Activated naive CD4-positive, alpha-beta T cell treated with anti-CD3 and anti-CD28 coated beads, Interleukin-2, amount 50 U/mL, for 24 hours (primary cell): ENCODE measurements at regions not wholly inside any gene's neighbourhood (a gene's known extent, or its start where the extent isn't known, plus 50 kb on each side); places are given as distances from the start of the nearest gene placed in this dataset.
A peak's percentile ranks its signal among the peaks of the same experiment; 100 is the strongest.
"Not testable (repeated sequence)": the region's sequence is repeated elsewhere in the genome, so short reads cannot be mapped to it uniquely, and the experiment has no call there.

Source experiments
- H3K27ac Mint-ChIP-seq: one replicate; pipeline ENCODE4 v1.8.0; 2021; ENCODE audit warnings: mild to moderate bottlenecking, mixed read lengths
- H3K27me3 Mint-ChIP-seq: one replicate; pipeline ENCODE4 v1.8.0; 2021; ENCODE audit warnings: mixed read lengths
- H3K36me3 Mint-ChIP-seq: one replicate; pipeline ENCODE4 v1.8.0; 2021; ENCODE audit warnings: mixed read lengths
- H3K4me1 Mint-ChIP-seq: one replicate; pipeline ENCODE4 v1.8.0; 2021; ENCODE audit warnings: mixed read lengths
- H3K4me3 Mint-ChIP-seq: one replicate; pipeline ENCODE4 v1.8.0; 2021; ENCODE audit warnings: mild to moderate bottlenecking, mixed read lengths
- H3K9me3 Mint-ChIP-seq: one replicate; pipeline ENCODE4 v1.8.0; 2021; ENCODE audit warnings: mixed read lengths

DNA sequence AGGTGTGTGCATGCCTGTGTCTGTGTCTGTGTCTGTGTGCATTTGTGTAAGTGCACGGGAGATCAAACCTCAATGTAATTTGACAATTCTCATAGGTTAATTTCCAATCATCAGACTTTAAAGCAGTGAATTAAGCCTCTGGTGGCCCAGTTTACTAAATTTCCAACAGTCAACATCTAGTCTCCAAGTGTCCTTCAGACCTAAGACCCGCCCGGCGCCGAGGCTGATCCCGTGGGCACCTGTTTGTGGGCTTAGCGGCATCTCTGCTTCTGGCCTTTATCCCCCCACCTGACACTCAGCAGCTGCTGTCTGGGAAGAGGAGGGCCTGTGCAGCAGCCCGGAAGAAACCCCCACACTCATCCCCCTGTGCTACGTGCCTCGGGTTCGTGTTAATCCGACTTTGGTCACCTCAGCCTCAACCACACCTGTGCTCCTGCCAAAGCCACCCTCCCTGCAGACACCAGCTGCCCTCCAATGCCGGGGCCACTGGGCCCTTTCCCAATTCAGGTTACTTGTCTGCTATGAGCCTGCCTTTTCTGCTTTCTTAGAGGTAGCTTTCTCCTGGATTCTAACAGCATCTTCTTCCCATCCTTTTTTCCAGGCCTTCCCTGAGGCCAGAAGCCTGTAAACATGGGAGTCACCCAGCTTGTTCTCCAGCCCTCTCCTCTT is 154.7 kb downstream of the ATP6V0E2 start:
- not testable (repeated sequence) for H3K27me3 Mint-ChIP-seq, H3K4me3 Mint-ChIP-seq

DNA sequence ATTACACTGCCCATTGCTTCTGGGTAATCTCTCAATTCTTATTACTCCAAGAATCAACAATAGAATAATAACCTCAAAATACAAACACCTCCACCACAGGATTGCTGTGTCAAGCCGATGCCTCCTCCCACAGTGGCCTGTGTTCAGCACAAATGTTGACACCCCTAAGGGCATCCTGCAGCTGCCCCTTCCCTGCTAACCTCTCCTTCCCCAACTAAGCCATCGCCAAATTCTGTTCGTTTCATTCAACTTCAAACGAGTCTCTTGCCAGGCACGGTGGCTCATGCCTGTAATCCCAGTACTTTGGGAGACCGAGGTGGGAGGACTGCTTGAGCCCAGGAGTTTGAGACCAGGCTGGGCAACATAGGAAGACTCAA is 155.2 kb downstream of the ATP6V0E2 start:
- not testable (repeated sequence) for H3K9me3 Mint-ChIP-seq, H3K36me3 Mint-ChIP-seq, H3K4me3 Mint-ChIP-seq, H3K4me1 Mint-ChIP-seq, H3K27ac Mint-ChIP-seq, H3K27me3 Mint-ChIP-seq

More for the DNA sequence above, 154.7 kb downstream of the ATP6V0E2 start:
- H3K36me3 Mint-ChIP-seq, H3K4me1 Mint-ChIP-seq, H3K9me3 Mint-ChIP-seq, H3K27ac Mint-ChIP-seq: not testable (repeated sequence)

DNA sequence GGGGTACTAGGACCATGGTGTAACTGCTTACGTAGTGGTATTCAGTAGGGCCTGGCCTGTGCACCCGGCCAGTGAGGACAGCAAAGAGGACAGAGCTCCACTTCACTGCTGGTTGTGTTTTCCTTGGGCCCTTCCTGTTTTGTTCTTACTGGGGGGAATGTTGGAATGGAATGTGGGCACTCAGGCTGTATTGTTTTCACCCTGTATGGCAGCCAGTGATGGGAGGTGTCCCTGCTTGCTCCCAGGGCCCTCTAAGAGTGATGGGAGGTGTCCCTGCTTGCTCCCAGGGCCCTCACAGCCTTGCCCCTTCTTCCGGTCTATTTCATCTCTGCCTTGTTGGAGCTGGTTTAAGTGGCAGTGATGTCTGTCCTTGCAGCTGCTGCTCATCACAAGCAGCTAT is 158.0 kb downstream of the ATP6V0E2 start:
- not testable (repeated sequence) for H3K4me3 Mint-ChIP-seq, H3K9me3 Mint-ChIP-seq, H3K27ac Mint-ChIP-seq, H3K4me1 Mint-ChIP-seq, H3K36me3 Mint-ChIP-seq, H3K27me3 Mint-ChIP-seq

DNA sequence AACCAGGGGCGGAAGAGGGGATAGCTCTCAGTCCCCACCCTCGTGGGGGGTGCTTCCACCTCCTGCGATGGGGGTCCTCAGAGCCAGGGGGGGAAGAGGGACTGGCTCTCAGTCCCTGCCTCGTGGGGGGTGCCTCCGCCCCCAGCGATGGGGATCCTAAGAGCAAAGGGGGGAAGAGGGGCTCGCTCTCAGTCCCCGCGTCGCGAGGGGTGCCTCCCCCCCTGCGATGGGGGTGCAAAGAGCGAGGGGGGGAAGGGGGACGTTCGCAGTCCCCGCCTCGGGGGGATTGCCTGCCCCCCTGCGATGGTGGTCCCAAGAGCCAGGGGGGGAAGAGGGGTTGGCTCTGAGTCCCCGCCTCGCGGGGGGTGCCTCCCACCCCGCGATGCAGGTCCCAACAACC is 159.9 kb downstream of the ATP6V0E2 start:
- not testable (repeated sequence) for H3K9me3 Mint-ChIP-seq, H3K4me1 Mint-ChIP-seq, H3K27me3 Mint-ChIP-seq, H3K27ac Mint-ChIP-seq, H3K4me3 Mint-ChIP-seq, H3K36me3 Mint-ChIP-seq

DNA sequence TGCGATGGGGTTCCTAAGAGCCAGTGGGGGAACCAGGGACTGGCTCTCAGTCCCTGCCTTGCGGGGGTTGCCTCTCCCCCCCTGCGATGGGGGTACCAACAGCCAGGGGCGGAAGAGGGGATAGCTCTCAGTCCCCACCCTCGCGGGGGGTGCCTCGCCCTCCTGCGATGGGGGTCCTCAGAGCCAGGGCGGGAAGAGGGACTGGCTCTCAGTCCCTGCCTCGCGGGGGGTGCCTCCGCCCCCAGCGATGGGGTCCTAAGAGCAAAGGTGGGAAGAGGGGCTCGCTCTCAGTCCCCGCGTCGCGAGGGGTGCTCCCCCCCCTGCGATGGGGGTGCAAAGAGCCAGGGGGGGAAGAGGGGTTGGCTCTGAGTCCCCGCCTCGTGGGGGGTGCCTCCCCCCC is 162.0 kb downstream of the ATP6V0E2 start:
- H3K36me3 Mint-ChIP-seq, H3K4me1 Mint-ChIP-seq, H3K9me3 Mint-ChIP-seq, H3K4me3 Mint-ChIP-seq, H3K27me3 Mint-ChIP-seq, H3K27ac Mint-ChIP-seq: not testable (repeated sequence)

DNA sequence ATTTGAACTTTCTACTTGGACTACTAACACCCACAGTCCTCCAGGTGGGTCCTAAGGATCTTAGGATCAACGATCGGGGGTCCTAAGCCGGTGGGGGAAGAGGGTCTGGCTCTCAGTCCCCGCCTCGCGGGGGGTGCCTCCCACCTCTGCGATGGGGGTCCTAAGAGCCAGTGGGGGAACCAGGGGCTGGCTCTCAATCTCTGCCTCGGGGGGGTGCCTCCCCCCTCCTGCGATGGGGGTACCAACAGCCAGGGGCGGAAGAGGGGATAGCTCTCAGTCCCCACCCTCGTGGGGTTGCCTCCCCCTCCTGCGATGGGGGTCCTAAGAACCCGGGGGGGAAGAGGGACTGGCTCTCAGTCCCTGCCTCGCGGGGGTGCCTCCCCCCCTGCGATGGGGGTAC is 165.3 kb downstream of the ATP6V0E2 start:
- H3K27me3 Mint-ChIP-seq, H3K4me1 Mint-ChIP-seq, H3K4me3 Mint-ChIP-seq, H3K9me3 Mint-ChIP-seq, H3K36me3 Mint-ChIP-seq, H3K27ac Mint-ChIP-seq: not testable (repeated sequence)

DNA sequence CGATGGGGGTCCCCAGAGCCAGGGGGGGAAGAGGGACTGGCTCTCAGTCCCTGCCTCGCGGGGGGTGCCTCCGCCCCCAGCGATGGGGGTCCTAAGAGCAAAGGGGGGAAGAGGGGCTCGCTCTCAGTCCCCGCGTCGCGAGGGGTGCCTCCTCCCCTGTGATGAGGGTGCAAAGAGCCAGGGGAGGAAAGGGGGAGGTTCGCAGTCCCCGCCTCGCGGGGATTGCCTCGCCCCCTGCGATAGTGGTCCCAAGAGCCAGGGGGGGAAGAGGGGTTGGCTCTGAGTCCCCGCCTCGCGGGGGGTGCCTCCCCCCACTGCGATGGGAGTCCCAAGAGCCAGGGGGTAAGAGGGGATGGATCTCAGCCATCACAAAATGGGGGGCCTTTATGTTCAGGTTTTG is 168.5 kb downstream of the ATP6V0E2 start:
- H3K27me3 Mint-ChIP-seq, H3K27ac Mint-ChIP-seq, H3K4me3 Mint-ChIP-seq, H3K36me3 Mint-ChIP-seq, H3K9me3 Mint-ChIP-seq, H3K4me1 Mint-ChIP-seq: not testable (repeated sequence)

DNA sequence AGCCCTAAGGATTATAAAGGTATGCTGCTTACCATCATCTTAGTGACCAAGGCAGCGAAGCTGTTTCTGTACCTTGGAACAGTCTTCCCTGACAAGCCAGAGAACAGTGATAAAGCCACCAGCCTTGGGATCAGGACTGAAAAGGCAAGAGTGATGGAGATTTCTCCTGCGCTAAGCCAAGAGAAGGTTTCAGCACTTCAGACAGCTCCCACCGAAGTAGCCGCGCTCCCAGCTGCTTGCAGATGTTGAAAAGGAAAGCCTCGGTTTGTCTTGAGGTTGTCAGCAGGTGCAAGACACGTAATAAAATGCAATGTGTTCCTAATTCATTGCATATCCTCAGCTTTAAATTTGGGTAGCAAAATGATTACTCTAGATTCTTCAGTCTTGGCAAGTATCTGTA is 171.0 kb downstream of the ATP6V0E2 start:
- H3K9me3 Mint-ChIP-seq, H3K4me3 Mint-ChIP-seq, H3K27ac Mint-ChIP-seq, H3K36me3 Mint-ChIP-seq: not testable (repeated sequence)
- Mint-ChIP-seq H3K27me3 (peaks cover 14% of the 10 kb centered on the region), H3K4me1 (peaks cover 12% of the 10 kb centered on the region)

DNA sequence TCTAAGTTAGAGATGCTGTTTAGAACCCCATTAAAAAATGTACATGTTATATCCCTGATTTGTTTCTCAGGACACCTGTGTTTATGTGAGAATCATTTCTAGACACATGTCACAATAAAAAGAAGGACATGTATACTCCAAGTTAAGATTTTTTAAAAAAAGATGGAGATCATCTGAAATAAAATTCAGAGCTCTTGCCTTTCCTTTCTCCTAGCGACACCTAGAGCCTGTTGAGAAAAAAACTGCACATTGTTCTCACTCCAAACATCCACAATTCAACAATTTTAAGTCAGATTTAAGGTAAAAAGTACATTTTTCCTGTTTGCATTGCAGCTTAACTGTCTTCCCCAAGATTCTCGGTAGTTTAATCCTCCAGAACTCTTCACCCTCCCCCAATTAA is 171.8 kb downstream of the ATP6V0E2 start:
- H3K4me3 Mint-ChIP-seq, H3K9me3 Mint-ChIP-seq, H3K27ac Mint-ChIP-seq, H3K36me3 Mint-ChIP-seq: not testable (repeated sequence)
- Mint-ChIP-seq H3K4me1 (peaks cover 17% of the 10 kb centered on the region), H3K27me3 (peaks cover 16% of the 10 kb centered on the region)

DNA sequence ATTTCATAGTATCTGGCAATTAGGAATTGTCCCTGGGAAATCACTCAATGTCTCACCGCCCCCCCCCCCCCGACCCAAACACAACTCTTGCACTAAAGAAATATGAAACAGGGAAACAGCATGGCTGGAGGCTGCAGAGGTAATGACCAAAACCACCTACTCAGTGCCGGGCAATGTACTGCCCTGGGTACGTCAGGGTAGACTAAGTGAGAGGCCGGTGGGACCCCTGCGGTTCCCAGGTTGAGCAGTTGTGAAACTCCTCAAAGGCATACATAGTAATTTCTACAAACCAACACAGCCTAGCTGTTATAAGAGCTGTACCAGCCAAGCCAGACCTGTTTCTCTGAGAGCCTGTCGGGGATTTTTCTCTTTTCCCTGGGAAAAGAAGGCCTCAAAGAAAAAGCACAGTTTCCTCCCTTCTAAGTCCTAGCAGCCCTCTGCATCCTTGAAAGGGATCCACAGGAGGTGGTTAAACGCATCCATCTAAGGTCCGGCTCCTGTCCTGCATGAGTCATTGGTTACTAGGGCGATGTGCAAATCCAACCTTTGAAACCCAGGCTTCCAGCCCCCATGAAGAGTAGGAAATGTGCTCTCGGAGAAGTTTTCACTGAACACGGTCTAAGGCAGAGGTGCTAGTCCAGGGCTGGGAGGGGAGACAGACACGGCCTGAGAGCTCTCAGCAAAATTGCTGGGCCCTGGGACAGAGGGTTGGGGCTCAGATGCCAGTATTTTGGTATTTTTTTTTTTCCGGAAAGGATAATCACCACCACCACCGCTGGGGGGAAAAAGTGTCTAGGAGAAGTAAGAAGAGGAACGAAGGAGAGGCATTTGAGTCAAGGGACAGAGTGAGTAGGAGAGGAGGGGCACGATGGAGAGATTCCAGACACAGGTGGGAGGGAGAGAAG is 172.8 kb downstream of the ATP6V0E2 start:
- H3K36me3 Mint-ChIP-seq, H3K9me3 Mint-ChIP-seq, H3K27ac Mint-ChIP-seq: not testable (repeated sequence)
- Mint-ChIP-seq H3K4me1 (peaks cover 17% of the 10 kb centered on the region), H3K4me3 (peak overlapping the region; percentile 68), H3K27me3 (peaks cover 16% of the 10 kb centered on the region)

DNA sequence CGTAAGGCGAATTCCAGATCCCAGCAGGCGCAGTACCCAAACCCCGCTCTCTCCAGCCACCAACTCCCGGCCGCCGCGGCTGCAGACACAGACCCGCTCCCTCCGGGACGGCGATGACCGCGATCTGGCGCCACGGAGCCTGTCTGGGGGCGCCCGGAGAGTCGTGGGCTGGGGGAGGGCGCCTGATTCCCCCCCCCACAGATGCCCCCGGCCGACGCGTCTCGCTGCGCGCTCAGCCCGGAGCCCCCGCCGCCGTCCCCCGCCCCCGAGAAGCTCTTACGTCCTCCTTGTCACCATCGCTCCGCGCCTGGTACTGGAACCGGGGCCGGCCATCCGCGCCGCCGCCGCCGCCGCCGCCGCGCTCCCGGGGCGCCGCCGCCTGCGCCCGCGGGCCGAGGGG is 173.6 kb downstream of the ATP6V0E2 start:
- not testable (repeated sequence) for H3K27ac Mint-ChIP-seq, H3K36me3 Mint-ChIP-seq, H3K9me3 Mint-ChIP-seq
- H3K4me3 Mint-ChIP-seq, result peak overlapping the region; percentile 68
- H3K27me3 Mint-ChIP-seq, result peaks cover 16% of the 10 kb centered on the region
- H3K4me1 Mint-ChIP-seq, result peaks cover 20% of the 10 kb centered on the region

DNA sequence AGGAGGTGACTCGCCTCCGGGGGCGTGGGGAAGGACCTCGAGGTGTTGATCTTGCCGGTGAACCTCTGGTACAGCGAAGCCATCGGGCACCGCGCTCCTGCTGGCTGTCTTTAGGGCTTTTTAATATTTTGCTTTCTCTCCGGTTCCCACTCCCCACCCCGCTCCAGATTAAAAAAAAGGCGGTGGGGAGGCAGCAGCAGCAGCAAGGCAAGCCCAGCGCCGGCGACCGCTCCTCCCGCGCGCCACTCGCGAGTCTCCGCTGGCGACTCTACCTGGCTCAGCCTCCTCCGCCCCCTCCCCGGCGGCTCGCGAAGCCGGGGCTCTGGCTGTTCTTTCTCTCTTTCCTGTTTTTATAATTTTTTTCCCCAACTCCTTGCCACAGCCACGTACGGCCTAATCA is 174.0 kb downstream of the ATP6V0E2 start:
- H3K27me3 Mint-ChIP-seq, result peaks cover 16% of the 10 kb centered on the region
- not testable (repeated sequence) for H3K27ac Mint-ChIP-seq, H3K9me3 Mint-ChIP-seq, H3K36me3 Mint-ChIP-seq
- peaks cover 20% of the 10 kb centered on the region for H3K4me1 Mint-ChIP-seq
- peak overlapping the region; percentile 76 for H3K4me3 Mint-ChIP-seq

DNA sequence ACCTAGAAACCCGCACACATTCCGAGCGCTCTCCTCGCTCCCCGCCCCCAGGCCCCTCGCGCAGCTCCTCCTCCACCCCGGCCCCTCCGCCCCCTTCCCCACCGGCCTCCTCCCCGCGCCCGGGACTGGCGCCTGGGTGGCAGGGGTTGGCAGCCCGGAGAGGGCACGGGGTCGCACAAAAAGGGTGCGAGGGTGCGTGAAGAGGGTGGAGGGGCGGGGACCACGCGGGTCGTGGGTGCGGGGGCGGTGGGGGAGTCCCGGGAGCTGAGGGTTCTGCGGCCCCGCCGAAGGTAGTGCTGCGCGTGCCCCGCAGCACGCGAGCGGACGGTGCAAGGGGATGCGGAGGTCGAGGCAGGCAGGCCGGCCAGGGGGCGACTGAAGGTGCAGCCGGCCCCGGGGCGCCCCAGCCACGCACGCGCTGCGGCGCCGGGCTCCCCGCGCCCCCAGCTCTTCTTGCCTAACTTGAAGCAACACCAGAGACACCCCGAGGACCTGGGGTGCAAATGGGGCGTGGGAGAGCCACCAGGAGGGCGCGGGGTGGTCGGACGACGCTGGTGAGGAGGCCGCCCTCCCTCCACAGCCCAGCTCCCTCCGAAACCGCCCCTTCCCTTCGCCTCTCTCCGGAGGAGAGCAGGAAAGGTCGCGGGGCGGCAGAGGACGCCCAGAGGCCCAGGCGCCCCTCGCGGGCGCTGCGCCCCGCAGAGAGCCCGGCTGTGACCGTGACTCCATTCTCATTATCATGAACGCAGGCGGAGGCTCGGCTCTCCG is 174.7 kb downstream of the ATP6V0E2 start:
- not testable (repeated sequence) for H3K9me3 Mint-ChIP-seq, H3K27ac Mint-ChIP-seq, H3K36me3 Mint-ChIP-seq
- Mint-ChIP-seq H3K4me3 (peak overlapping the region; percentile 76), H3K27me3 (peaks cover 16% of the 10 kb centered on the region), H3K4me1 (peaks cover 20% of the 10 kb centered on the region)

DNA sequence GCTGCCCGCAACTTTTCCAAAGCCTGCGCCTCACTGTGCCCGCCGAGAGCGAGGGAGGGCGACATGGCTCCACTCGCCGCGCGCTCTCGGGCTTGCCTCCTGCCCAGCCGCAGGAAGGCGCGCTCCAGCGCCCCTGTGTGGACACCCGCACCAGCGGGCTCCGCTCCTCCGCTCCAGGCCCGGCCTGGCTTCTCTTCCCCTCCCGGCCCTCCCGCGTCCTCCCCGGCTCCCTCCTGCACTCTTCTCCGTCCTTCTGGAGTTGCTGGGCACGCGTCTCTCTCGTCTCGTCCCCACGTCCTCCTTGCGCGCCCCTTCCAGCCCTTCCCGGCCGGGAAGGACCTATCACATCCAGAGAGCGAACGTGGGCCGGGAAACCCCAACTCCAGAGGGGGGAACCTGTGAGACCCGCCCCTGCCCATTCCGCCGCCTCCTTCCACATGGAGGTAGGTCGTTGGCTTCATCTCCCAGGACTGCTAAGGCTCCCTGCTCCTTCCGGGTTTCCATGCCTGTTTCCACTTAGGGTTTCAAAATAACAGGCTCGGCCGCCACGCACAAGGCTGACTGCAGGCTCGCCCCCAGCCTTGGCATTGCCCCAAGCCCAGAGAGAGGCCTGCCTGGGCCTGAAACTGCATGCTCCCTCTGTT is 175.4 kb downstream of the ATP6V0E2 start:
- Mint-ChIP-seq H3K27ac (peak overlapping the region; percentile 65), H3K4me3 (peak overlapping the region; percentile 79), H3K4me1 (peaks cover 20% of the 10 kb centered on the region), H3K27me3 (peaks cover 13% of the 10 kb centered on the region)
- not testable (repeated sequence) for H3K9me3 Mint-ChIP-seq, H3K36me3 Mint-ChIP-seq

DNA sequence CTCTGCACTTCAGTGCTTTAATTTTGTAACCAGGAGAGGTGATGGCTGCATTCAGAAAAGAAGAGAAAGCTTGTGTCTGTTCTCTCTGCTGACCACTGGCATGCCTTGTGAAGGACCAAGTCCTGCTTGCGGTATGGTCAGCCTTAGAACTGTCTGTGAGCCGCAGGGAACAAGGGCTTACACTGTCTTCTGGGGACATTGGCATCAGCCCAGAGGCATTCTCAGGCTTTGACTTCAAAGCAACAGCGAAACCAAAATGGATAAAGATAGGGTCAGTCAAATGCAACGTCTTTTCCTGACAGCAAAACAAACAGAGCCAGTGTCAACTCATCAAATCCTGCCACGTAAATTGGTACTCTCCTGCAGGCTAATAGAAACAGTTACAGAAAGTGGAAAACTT is 179.6 kb downstream of the ATP6V0E2 start:
- H3K4me3 Mint-ChIP-seq, H3K9me3 Mint-ChIP-seq, H3K27ac Mint-ChIP-seq, H3K27me3 Mint-ChIP-seq, H3K36me3 Mint-ChIP-seq: not testable (repeated sequence)
- H3K4me1 Mint-ChIP-seq, result peaks cover 16% of the 10 kb centered on the region

DNA sequence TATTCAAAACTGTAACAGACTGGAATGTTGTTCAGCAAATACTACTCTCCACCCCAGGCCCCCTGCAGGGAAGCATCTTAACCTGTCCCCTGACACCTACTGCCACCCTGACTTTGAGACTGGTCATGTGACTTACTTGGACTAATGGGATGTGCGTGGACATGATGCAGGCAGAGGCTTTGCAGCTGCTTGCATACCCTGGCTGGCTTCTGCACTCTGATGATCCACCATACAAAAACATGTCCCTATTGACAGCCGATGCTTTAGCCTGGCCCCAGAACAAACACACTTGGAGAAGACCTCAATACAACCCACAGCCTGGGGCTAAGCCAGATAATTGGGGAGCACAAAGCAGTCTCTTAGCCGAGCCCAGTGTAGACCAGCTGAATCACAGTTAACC is 180.5 kb downstream of the ATP6V0E2 start:
- H3K27ac Mint-ChIP-seq, H3K27me3 Mint-ChIP-seq, H3K4me3 Mint-ChIP-seq, H3K36me3 Mint-ChIP-seq, H3K9me3 Mint-ChIP-seq: not testable (repeated sequence)
- peaks cover 14% of the 10 kb centered on the region for H3K4me1 Mint-ChIP-seq
